Activated naive CD4-positive, alpha-beta T cell treated with anti-CD3 and anti-CD28 coated beads, Interleukin-2, amount 50 U/mL, for 24 hours (primary cell): ENCODE measurements at regions not wholly inside any gene's neighbourhood (a gene's known extent, or its start where the extent isn't known, plus 50 kb on each side); places are given as distances from the start of the nearest gene placed in this dataset.

Experiments used
- H3K27ac Mint-ChIP-seq: one replicate; pipeline ENCODE4 v1.8.0; 2021; ENCODE audit warnings: mild to moderate bottlenecking, mixed read lengths
- H3K27me3 Mint-ChIP-seq: one replicate; pipeline ENCODE4 v1.8.0; 2021; ENCODE audit warnings: mixed read lengths
- H3K36me3 Mint-ChIP-seq: one replicate; pipeline ENCODE4 v1.8.0; 2021; ENCODE audit warnings: mixed read lengths
- H3K4me1 Mint-ChIP-seq: one replicate; pipeline ENCODE4 v1.8.0; 2021; ENCODE audit warnings: mixed read lengths
- H3K4me3 Mint-ChIP-seq: one replicate; pipeline ENCODE4 v1.8.0; 2021; ENCODE audit warnings: mild to moderate bottlenecking, mixed read lengths
- H3K9me3 Mint-ChIP-seq: one replicate; pipeline ENCODE4 v1.8.0; 2021; ENCODE audit warnings: mixed read lengths

DNA sequence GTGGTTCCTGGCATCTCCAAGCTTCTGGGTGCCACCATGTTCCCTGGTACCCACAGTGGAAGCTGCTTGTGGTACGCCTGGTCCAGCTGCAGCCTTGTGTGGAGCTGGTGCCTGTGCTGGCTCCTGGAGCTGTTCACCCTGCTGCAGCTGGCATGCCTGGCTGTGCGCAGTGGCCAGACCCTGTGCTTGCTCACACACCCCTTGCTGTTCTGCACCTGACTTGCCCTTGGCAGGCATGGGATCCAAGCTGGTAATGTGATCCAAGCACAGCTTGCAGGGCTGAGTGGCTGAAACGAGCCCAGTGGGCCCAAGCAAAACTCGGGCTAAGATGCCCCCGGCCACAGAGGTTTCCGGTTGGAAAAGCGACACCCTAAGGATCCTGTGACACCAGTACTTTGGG lies 104.7 kb upstream of the CLMP start:
- no peak overlapping the region for H3K4me3 Mint-ChIP-seq
- peaks cover 26% of the 10 kb centered on the region for H3K4me1 Mint-ChIP-seq
- no peak overlapping the region for H3K27ac Mint-ChIP-seq
- no peaks in the 10 kb centered on the region for H3K9me3 Mint-ChIP-seq
- H3K36me3 Mint-ChIP-seq, result no peaks in the 10 kb centered on the region
- H3K27me3 Mint-ChIP-seq, result peaks cover 7% of the 10 kb centered on the region

- peaks cover 26% of the 10 kb centered on the region for H3K4me1 Mint-ChIP-seq
- no peaks in the 10 kb centered on the region for H3K36me3 Mint-ChIP-seq
- H3K4me3 Mint-ChIP-seq, result no peak overlapping the region
- H3K9me3 Mint-ChIP-seq, result no peaks in the 10 kb centered on the region
- peaks cover 3% of the 10 kb centered on the region for H3K27me3 Mint-ChIP-seq
- no peak overlapping the region for H3K27ac Mint-ChIP-seq
Measured at GRCh38 chr11:123298488-123299447, 103.7 kb upstream of the CLMP start.

DNA sequence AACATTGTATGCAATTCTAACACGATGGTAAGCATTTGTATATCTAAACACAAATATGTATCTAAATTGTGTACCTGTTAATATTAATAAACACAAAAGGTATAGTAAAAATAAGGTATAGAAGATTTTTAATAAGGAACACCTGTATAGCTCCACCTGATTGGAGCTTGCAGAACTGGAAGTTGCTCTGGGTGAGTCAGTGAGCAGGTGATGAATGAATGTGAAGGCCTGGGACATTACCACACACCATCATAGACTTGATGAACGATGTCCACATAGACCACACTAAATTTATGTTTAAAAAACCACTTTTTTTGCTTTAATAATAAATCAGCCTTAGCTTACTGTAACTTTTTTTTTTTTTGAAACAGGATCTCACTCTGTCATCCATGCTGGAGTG lies 97.6 kb upstream of the CLMP start:
- Mint-ChIP-seq H3K27me3 (peaks cover under 1% of the 10 kb centered on the region), H3K27ac (no peak overlapping the region), H3K4me3 (no peak overlapping the region), H3K4me1 (no peaks in the 10 kb centered on the region), H3K9me3 (no peaks in the 10 kb centered on the region), H3K36me3 (no peaks in the 10 kb centered on the region)

DNA sequence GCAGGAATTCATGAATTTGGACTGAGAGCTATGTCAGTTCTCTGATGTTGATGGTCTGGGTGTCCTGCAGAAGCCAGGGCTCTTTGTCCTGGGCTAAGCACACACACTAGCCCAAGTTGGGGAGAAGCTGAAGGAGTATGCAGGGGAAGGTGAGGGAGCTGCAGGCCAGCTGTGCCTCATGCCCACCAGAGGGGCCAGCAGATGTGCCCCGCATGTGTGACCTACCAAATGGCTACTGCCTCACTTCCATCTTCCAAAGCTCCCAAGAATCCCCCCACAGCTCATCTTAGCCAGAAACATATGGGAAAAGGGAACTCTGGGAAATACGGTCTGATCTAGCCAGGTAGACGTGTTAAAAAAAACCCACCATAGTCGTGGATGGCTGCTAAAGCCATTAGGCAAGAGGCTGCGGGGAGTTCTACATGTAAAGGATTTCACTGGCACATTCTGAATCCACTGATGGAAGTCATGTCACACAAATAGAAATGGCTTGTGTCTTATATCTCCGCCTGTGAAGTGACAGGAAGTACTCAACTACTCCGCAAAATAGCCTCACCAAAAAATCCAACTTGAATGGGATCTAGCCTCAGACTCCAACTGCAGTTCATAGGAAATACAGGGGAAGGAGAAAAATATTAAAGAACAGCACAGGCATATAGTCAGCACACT lies 96.3 kb upstream of the CLMP start:
- H3K4me3 Mint-ChIP-seq, result no peak overlapping the region
- peaks cover 5% of the 10 kb centered on the region for H3K27me3 Mint-ChIP-seq
- no peak overlapping the region for H3K27ac Mint-ChIP-seq
- no peaks in the 10 kb centered on the region for H3K9me3 Mint-ChIP-seq
- H3K4me1 Mint-ChIP-seq, result no peaks in the 10 kb centered on the region
- H3K36me3 Mint-ChIP-seq, result no peaks in the 10 kb centered on the region

- no peak overlapping the region for H3K27ac Mint-ChIP-seq
- H3K4me3 Mint-ChIP-seq, result no peak overlapping the region
- no peaks in the 10 kb centered on the region for H3K36me3 Mint-ChIP-seq
- no peaks in the 10 kb centered on the region for H3K9me3 Mint-ChIP-seq
- peaks cover 17% of the 10 kb centered on the region for H3K27me3 Mint-ChIP-seq
- H3K4me1 Mint-ChIP-seq, result no peaks in the 10 kb centered on the region
Measured at GRCh38 chr11:123286761-123287160, 91.7 kb upstream of the CLMP start.

DNA sequence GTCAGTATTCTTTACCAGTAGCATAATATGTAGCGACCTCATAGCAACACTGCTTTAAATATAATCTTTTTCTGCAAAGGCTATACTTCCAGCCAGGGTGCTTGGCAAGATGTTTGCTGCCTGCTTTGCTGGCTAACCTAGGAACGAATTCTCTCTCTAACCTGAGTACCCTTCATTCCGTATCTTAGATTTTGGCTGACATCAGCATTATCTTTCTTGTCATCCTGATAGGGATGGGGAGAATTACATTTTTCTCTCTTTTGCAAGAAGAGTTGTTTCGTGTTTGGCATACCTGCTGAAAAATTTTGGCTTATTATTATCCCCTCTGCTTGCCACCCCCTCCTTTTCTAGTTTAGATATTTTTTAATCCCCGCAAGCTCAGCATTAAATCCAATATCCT lies 91.2 kb upstream of the CLMP start:
- H3K27ac Mint-ChIP-seq, result no peak overlapping the region
- H3K4me3 Mint-ChIP-seq, result no peak overlapping the region
- no peaks in the 10 kb centered on the region for H3K9me3 Mint-ChIP-seq
- H3K27me3 Mint-ChIP-seq, result peaks cover 18% of the 10 kb centered on the region
- no peaks in the 10 kb centered on the region for H3K36me3 Mint-ChIP-seq
- H3K4me1 Mint-ChIP-seq, result no peaks in the 10 kb centered on the region

- Mint-ChIP-seq H3K27me3 (peaks cover 25% of the 10 kb centered on the region), H3K36me3 (peaks cover 1% of the 10 kb centered on the region), H3K4me3 (no peak overlapping the region), H3K4me1 (no peaks in the 10 kb centered on the region), H3K9me3 (no peaks in the 10 kb centered on the region), H3K27ac (no peak overlapping the region)
Measured at GRCh38 chr11:123284454-123284853, 89.4 kb upstream of the CLMP start.

DNA sequence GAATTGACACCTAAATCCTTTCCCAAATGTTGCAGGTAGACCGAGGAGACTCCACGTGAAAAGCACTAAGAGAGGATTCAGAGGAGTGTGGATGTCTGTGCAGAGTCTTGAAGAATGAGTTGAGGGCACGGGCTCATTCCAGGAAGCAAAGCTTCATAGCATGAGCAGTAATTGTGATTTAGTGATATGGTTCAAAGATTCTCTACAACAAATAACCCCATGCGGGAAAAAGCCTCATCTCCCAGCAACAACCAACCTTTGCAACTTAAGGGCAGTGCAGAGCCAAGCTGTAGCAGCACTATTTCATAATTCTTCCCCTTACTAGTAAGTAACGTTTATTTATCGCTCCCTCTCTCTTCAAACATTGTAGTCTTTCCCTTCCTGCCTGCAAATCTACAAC lies 87.5 kb upstream of the CLMP start:
- H3K4me3 Mint-ChIP-seq, result no peak overlapping the region
- no peaks in the 10 kb centered on the region for H3K4me1 Mint-ChIP-seq
- no peaks in the 10 kb centered on the region for H3K9me3 Mint-ChIP-seq
- peaks cover 26% of the 10 kb centered on the region for H3K27me3 Mint-ChIP-seq
- H3K36me3 Mint-ChIP-seq, result peaks cover 1% of the 10 kb centered on the region
- H3K27ac Mint-ChIP-seq, result no peak overlapping the region

GRCh38 chr11:123273616-123274015 lies 78.6 kb upstream of the CLMP start:
- Mint-ChIP-seq H3K4me1 (no peaks in the 10 kb centered on the region), H3K27me3 (peaks cover 3% of the 10 kb centered on the region), H3K4me3 (no peak overlapping the region), H3K9me3 (no peaks in the 10 kb centered on the region), H3K27ac (no peak overlapping the region), H3K36me3 (no peaks in the 10 kb centered on the region)

DNA sequence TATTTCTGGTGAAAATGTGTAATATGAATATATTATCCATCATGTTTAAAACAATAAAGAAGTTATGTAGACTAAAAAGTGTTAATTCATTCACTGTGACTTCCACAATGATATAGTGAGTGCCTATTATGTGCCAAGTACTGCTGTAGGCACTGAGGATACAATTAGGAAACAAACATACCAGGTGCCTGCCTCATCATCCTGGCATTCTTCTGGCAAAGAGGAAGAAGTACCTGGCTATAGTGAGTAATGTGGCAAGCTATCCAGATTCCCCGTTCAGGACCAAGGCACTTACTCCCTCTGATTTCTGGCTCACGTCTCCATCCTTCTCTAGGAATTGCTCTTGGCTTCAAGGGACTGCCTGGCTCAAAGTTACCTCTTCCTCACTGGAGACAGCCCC lies 77.5 kb upstream of the CLMP start:
- H3K36me3 Mint-ChIP-seq, result no peaks in the 10 kb centered on the region
- H3K9me3 Mint-ChIP-seq, result no peaks in the 10 kb centered on the region
- H3K27ac Mint-ChIP-seq, result no peak overlapping the region
- no peaks in the 10 kb centered on the region for H3K4me1 Mint-ChIP-seq
- no peak overlapping the region for H3K4me3 Mint-ChIP-seq
- H3K27me3 Mint-ChIP-seq, result peaks cover 2% of the 10 kb centered on the region

- H3K4me3 Mint-ChIP-seq, result no peak overlapping the region
- no peak overlapping the region for H3K27ac Mint-ChIP-seq
- peaks cover 7% of the 10 kb centered on the region for H3K27me3 Mint-ChIP-seq
- H3K4me1 Mint-ChIP-seq, result no peaks in the 10 kb centered on the region
- no peaks in the 10 kb centered on the region for H3K36me3 Mint-ChIP-seq
- no peaks in the 10 kb centered on the region for H3K9me3 Mint-ChIP-seq
Measured at GRCh38 chr11:123268156-123268555, 73.1 kb upstream of the CLMP start.

- Mint-ChIP-seq H3K9me3 (no peaks in the 10 kb centered on the region), H3K4me3 (no peak overlapping the region), H3K4me1 (no peaks in the 10 kb centered on the region), H3K27ac (no peak overlapping the region), H3K27me3 (peaks cover 14% of the 10 kb centered on the region), H3K36me3 (no peaks in the 10 kb centered on the region)
Measured at GRCh38 chr11:123265951-123266350, 70.9 kb upstream of the CLMP start.

DNA sequence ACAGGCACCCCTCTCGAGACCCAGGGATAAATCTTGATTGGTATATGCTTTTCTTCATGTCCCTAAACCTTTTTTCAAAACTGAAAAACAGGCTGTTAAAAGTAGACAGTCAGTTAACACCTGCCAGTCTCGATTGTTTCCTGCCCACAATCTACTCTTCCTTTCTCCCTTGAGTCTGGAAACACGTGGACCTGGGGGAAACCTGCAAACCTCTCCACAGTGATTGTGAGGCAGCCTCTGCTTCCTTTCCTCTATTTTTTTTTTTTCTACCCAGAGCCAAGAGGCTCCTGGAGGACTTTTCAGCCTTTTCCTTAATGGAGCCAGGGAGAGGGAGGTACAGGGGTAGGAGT lies 69.4 kb upstream of the CLMP start:
- Mint-ChIP-seq H3K4me1 (no peaks in the 10 kb centered on the region), H3K4me3 (no peak overlapping the region), H3K36me3 (no peaks in the 10 kb centered on the region), H3K27ac (no peak overlapping the region), H3K27me3 (peaks cover 14% of the 10 kb centered on the region), H3K9me3 (no peaks in the 10 kb centered on the region)

- H3K27me3 Mint-ChIP-seq, result peaks cover 14% of the 10 kb centered on the region
- H3K4me3 Mint-ChIP-seq, result peak overlapping the region; percentile 38
- no peaks in the 10 kb centered on the region for H3K36me3 Mint-ChIP-seq
- H3K4me1 Mint-ChIP-seq, result no peaks in the 10 kb centered on the region
- peaks cover 5% of the 10 kb centered on the region for H3K9me3 Mint-ChIP-seq
- no peak overlapping the region for H3K27ac Mint-ChIP-seq
Measured at GRCh38 chr11:123261345-123262106, 66.5 kb upstream of the CLMP start.

GRCh38 chr11:123260511-123261211 lies 65.6 kb upstream of the CLMP start:
- peaks cover 12% of the 10 kb centered on the region for H3K27me3 Mint-ChIP-seq

More at GRCh38 chr11:123260511-123261211, 65.6 kb upstream of the CLMP start:
- Mint-ChIP-seq H3K9me3 (peaks cover 5% of the 10 kb centered on the region), H3K4me1 (no peaks in the 10 kb centered on the region), H3K27ac (no peak overlapping the region), H3K4me3 (no peak overlapping the region), H3K36me3 (no peaks in the 10 kb centered on the region)
